NCI-H146 (cell line): ENCODE measurements at regions not wholly inside any gene's neighbourhood (a gene's known extent, or its start where the extent isn't known, plus 50 kb on each side); places are given as distances from the start of the nearest gene placed in this dataset.
"Not testable (repeated sequence)": the region's sequence is repeated elsewhere in the genome, so short reads cannot be mapped to it uniquely, and the experiment has no call there.

Experiments
- DNase-seq: peaks from one replicate; lab custom pipeline; 2025; lab: John Stamatoyannopoulos, UW

DNA sequence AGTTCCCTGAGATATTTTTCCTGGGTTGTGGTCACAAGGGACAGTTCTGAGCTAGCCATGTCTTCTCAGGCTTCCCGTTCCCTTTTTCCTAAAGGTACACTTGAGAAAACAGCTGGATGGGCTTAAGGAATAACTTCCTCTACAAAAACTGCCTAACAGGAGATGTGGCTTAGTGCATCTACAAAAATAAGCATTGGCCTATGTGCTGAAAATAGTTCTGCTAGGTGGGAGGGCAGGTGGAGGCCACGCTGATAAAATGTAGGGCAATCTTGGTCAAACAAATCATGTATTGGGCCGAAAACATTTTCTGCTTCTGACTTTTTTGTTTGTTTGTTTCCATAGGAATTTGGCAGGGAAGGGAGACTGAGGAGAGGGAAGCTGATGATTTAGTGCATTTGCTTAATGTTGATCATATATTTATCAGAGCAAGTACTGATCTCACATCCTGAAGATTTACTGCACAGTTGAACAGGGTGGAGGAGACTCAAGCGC is 409.4 kb upstream of the FZD8 start:
- no peak for DNase-seq

DNA sequence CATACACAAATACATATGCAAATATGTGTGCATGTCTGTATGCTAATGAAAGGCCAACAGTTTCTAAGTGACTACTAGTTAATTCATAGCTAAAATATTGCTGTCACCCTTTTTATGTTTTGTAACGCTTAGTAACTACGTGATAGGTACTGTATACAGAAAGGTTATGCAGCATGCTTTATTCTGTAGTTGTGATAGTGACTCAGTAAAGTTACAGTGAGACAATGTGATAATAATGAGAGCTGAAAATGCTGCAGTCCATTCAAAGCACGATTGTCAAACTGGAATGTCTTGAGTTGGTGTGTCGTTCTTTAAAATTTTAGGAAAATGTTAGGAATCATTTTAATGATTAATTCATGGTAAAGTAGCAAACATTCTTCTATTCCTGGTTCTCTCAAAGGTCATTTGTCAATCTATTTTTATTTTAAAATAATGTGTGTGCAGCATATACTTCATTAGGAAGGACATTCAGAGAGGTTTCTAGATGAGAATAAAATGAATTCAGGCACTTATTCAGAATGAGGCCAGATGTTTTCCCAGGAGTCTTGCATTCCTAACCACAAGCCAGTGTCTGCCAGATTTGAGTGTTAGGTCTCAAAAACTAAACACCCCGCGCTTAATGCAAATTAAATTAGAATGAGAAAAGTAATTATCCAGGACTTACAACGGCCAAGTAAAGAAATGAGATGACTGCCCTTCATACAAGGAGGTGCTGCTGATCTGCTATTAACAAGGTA is 408.8 kb upstream of the FZD8 start:
- DNase-seq = no peak

DNA sequence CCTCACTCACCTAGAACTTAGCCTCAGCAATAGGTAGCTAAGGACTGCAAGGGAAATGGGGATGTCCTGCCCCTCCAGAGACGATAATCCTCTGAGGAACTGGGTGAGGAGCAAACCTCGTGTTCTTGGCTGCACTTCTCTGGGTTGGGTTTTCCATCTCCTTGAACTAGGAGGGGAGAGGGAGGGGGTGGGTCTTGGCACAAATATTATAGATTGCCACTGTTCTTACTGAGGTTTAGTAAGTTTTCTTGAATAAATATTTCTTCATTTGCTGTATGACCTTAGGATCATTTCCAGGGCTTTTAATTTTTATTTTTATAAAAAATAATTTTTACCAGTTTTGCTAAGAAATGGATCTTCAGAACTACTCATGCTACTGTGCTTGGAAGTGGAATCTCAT is 406.7 kb upstream of the FZD8 start:
- DNase-seq = no peak

DNA sequence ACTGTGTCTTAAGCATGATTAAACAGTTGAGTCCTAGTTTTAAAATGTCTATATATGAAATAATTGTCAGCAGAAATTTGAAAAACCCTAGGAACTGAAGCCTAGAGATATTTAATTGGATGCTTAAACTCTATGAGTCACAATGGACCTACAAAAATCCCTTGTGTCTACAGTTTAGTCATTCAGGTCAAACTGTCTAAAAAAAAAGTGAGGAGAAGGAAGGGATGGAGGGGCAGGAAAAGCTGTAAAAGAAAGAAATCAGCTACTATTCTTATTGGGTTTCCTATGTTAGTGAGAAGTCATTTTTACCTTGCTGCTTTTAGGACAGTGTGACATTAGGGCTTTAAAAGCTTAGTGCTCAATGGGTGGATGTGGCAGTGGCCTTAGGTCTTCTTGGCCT is 406.1 kb upstream of the FZD8 start:
- no peak for DNase-seq

DNA sequence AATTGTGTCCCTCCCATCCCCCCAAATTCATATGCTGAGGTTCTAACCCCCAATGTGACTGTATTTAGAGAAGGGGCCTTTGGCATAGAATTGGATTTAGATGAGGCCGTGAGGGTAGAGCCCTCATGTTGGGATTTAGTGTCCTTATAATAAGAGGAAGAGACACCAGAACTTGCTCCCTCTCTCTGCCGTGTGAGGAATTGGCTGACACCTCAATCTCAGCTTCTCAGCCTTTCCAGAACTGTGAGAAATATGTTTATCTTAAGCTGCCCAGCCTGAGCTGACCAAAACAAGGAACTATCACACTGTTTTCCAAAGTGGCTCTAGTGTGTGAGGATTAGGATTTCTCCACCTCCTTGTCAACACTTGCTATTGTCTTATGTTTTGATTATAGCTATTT is 400.0 kb upstream of the FZD8 start:
- no peak for DNase-seq

DNA sequence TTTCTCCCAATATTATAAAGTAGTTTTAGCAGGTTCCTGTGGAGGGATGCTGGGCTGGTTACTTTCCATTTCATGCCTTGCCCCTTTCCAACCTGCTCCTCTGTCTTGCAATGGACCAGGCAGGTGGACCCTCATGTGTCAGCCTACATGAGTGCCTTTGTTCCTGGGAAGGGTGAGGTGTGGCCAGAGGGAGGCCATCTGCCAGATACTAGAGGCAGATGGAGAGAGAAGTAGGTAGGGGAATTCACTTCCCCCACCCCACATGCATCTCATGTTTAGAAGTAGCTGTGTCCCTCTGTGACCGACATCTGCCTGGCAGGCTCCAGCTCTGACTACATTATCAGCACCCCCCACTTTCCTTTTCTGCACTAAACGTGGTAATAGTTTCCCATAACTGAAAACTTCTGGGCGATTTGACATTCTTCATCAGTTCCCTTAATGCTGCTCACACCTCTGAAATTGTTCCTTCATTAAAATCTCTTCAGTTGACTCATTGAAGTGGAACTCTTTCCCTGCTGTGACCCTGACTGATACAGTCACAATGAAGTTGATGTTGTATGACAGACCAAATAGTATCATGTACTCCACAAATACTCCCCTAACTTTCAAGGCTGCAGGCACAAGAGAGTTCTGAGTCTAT is 396.3 kb upstream of the FZD8 start:
- DNase-seq = no peak

DNA sequence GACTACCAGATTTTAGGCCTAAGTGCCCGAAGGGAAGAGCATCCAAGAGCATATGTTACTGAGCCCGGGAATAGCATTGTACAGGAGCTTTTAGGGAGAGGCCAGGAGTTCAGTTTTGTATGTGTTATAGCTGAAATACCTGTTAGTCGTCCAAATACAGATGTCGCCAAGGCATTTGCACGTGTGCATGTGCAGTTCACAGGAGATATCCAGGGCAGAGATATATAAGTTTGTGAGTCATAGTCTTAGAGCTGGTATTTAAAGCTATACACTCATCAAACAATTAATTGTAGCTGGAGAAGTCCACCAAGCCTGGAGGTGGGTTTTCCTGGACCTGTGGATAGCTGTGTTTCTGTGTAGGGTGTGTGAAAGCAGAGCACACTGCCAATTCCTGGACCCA is 394.0 kb upstream of the FZD8 start:
- no peak for DNase-seq

DNA sequence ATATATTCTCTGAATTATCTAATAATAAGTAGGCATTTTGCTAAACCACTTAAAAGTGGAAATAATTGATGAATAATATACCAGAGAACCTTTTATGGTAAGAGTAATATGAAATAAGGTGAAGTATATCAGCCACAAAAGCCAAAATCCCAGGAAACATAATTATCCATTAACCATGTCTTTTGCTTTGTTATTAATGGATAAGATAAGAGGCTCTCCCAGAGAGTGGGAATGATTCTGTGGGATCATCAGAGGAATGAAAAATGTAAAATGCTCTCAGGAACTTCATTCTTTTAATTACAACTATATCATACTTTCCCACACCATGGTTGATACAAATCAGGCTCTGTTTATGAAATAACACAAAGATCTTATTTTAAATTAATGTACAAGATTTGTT is 391.7 kb upstream of the FZD8 start:
- no peak for DNase-seq

DNA sequence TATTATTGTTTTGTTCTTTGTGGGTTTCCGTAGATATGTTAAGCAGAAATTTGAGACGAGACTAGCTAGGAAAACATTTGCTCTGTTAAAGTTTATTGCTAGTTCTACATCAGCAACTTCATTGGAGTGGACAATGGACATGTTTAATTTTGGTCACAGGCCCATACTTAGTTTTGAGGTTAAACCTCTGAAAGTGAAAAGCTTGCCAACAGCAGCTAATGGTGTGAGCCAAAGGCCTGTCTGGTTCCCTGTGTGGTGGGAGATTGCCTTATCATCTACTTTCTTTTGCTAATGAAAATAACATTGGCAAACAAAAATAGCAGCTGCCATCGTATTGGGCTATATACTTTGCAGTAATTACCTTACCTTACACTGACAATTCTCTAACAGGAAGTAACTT is 388.4 kb upstream of the FZD8 start:
- no peak for DNase-seq

DNA sequence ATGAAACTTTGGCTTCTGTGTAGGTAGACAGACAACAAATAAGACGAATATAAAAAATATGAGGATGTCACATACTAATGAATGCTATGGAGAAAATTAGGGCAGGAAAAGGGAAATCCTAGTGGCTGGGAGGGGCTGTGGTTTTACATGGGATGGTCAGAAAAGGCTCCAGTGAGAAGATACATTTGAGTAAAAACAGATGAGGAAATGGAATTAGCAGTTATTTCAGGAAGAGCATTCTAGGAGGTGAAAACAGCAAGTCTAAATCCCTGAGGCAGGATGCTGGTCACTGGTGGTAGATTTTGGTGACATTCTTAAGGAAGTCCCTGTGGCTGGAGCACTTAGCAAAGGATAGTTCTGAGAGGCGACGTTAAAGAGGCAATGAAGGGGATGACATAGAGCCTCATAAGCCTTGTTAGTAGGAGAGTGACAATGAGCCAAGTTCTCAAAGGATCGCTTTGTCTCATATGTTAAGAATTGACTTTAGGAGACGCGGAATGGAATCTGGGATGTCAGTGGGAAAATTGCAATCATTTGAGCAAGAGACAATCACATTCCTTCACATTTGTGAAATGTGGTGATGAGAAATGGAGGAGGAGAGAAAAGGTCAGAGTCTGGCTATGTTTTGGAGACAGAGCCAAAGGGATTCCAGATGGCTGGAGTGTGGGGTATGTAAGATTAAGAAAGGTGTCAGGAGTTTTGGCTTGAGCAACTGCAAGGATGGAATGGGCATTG is 384.7 kb upstream of the FZD8 start:
- DNase-seq = no peak

DNA sequence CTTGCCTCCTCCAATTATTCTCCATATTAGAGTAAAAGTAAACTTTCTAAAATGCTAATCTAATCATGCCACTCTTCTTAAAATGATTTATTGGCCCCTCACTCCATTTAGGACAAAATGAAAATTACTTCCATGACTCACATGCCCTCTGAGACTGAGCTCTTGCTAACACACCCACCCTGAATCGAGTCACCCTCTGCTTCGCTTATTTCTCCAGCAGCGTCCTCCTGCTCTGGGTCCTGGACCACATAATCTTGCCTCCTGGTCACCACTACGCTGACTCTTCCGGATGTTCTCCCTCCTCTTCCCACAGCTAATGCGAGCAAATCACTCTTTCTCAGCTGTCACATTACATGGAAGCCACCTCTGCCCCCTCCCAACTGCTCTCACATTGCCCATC is 384.0 kb upstream of the FZD8 start:
- no peak for DNase-seq

DNA sequence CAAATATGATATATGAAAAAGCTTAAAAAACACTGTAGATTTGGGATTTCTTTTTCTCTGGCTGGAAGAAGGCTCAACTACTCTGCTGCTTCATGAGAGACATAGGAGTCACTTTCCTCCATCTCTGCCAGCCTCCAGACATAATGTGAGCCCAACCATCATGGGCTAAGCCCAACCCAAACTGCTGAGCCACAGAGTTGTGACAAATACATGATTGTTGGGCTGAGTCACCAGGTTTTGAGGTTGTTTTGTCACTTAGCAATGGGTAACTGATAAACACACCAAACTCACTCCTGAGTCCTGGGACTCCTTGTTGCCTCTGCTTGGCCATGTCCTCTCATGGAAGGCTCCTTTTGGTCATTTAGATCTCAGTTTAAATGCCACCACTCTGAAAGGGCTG is 381.8 kb upstream of the FZD8 start:
- DNase-seq = no peak

DNA sequence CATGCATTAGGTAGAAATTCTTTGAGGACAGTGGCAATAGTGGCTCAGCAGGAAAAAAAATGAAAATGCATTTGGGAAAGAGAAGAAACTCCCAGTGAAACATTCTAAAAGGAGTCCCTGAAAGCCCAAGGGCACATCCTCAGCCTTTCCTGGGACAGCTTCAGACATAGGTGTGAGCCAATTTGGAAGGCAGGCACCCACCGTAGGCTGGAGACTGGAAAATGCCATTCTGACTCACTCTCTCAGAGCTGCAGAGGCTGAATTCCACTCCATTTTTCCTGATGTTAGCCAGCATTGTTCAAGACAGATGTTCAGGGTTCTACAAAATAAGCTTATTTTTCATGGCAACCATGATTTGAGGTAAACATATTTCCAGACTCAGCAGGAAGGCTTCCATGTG is 379.0 kb upstream of the FZD8 start:
- no peak for DNase-seq

DNA sequence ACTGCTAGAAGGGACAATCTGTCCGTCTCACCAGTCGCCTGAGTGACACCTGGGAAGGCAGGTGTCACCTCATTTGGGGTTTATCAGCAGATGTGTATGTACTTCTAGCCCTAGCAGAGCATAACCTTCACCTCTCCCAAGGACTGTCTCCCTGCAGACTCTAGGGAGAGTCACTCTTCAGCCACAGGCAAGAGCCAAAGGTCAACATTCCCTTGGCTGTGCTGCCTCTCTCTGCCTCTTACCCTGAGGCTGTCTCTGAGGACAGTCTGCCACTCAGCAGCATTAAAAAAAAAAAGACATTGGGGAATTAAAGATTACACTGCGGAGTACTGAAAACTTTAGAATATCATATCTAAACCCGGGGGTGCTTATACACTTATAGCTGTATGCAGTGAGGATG is 377.7 kb upstream of the FZD8 start:
- no peak for DNase-seq

DNA sequence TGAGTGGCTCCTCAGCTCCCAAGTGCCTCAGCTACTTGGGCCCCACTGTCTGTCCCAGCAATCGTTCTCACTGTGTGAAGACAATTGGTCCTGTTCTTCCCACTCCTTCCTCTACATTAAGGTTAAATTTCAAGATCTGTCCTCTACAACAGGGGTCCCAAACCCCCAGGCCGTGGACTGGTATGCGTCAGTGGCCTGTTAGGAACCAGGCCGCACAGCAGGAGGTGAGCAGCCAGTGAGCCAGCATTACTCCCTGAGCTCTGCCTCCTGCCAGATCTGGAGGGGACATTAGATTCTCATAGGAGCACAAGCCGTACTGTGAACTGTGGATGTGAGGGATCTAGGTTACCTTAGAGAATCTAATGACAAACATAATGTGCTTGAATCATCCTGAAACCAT is 376.9 kb upstream of the FZD8 start:
- DNase-seq = no peak

DNA sequence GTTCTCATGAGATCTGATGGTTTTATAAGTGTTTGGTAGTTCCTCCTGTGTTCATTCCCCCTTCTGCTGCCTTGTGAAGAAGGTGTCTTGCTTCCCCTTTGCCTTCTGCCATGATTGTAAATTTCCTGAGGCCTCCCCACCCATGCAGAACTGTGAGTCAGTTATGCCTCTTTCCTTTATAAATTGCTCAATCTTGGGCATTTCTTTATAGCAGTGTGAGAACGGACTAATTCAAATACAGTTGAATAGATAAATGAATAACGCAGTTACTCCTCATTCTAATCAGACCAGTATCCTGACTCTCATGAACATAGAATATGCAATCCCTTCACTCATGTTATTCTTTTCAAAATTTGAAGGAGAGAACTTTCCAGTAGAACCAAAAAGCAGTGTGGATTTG is 375.0 kb upstream of the FZD8 start:
- no peak for DNase-seq

DNA sequence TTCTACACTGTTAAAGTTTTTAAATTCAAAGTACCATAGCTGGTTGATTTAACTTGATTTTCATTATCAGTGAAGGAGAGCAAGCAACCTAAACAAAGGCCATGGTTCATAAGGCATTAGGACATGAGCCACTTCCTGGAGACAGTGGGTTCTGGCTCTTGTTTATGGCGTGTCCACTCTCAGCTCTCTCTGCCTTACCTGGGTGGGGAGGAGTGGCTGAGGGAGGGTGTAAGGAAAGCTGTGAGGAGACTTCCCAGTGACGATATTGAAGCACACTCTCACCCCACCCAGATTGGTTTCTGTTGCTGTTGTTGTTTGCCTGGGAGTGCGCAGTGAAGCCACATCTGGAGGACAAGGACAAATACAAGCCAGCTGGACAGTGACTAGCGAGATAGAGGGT is 365.3 kb upstream of the FZD8 start:
- no peak for DNase-seq

DNA sequence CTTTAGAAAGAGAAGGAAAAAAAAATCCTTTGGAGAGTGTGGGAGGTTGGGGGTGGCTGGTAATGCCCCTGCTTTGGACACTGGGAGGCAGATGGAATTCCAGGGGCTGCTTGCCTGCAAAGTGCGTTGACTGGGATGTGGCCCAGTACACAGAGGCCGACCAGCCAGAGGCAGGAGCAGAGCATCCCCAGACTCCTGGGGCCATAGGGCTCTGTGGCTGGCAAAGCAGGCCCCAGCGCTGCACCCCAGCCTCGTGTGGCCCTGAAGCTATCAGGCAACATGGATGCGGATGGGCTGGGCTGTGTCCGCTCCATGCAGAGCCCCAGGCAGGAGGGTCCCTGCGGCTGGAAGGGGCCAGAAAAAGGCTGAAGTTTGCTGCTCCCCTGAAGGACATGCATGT is 361.6 kb upstream of the FZD8 start:
- no peak for DNase-seq

DNA sequence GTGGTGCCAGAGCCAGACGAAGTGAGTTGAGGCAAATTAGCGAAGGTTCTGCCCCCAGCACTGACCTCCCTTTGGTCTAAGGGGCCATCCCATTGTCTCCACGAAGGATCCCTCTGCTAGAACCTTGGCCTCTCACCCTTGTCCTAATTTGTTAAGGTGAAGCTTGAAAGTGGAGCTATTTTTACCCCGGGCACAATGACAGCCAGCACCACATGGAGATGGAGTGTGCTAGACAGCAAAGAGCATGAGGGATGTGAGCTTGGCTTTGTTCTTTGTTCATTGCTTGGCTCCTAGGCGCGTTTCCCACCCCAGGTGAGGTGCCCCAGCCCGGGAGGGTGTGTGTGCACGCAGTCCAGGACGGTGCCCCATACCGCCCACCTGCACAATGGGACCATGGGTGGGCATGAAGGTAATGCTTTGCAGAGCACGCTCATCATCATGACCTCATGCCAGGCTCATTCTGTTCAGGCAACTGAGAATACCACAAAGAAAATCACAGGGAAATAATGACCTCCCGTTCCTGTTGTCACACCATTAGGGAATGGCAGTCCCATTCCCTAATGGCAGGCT is 361.0 kb upstream of the FZD8 start:
- no peak for DNase-seq

DNA sequence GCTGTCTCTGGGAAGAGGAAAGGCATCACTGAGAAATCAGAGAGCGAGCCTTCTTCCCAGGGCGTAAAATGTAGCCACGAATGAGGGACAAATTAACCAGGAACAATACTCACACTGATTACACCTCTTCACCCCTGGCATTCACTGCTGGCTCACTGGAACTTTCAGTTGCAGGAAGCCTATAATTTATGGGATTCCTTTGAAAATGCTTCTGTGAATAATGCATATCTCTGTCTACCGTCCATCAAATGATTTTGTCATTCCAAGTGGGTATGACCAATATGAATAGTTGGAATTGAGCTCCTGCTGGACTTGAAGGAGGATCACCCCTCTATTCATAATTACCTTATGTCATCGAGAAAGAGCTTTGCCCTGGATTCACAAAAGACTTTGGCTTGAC is 360.3 kb upstream of the FZD8 start:
- DNase-seq = no peak

DNA sequence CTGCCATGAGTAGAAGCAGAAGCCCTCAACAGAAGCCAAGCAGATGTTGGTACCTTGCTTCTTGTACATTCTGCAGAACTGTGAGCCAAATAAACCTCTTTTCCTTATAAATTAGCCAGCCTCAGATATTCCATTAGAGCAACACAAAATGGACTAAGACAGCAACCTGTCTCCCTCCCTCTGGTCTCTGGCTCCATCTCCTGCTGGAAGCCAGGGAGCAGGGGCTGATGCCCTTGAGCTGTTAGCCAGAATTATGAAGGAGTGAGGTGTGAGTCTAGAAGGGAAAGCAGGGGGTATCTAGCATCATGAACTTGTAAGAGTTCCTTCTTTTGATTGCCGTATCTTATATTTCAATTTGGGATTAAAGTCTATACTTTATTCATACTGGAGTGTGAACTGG is 358.7 kb upstream of the FZD8 start:
- not testable (repeated sequence) for DNase-seq

DNA sequence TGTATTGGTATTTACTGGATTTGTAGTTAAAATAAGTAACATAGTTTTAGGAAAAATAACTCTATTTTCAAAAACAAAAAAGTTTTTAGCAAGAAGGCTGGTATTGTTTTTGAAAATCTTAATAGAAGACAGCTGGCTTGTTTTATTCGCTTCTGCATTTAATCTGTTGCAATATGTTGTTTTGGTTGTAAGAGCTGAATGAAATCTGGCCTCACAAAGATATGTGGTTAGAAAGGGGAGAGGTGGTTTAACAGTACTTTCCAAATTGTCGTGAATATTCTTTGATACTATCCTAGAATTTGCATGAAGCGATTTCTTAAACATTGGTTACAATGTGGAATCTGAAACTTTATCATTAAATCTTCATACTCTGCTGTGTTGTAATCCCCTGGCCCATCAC is 355.9 kb upstream of the FZD8 start:
- DNase-seq = no peak

DNA sequence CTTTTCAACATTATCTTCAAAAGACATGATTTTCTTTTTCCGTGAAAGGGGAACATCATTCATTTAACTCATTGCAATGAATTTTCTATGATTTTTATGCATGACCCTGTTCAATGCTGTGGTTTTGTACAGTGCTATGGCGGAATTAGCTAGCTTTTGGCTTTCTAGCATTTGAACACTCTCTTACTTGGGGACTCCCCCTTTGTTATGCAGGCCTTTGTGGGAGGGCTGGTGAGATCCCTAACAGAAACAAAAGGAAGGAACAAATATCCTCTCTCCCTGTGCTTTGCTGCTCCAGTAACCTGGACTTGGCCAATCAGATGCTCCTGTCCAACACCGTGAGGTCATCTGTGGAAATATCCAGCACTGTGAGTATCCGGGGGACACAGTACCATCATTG is 353.4 kb upstream of the FZD8 start:
- DNase-seq = no peak
